ENCODE measurements at regions not wholly inside any gene's neighbourhood (a gene's known extent, or its start where the extent isn't known, plus 50 kb on each side); places are given as distances from the start of the nearest gene placed in this dataset.
"Not testable (repeated sequence)": the region's sequence is repeated elsewhere in the genome, so short reads cannot be mapped to it uniquely, and the experiment has no call there.

DNA sequence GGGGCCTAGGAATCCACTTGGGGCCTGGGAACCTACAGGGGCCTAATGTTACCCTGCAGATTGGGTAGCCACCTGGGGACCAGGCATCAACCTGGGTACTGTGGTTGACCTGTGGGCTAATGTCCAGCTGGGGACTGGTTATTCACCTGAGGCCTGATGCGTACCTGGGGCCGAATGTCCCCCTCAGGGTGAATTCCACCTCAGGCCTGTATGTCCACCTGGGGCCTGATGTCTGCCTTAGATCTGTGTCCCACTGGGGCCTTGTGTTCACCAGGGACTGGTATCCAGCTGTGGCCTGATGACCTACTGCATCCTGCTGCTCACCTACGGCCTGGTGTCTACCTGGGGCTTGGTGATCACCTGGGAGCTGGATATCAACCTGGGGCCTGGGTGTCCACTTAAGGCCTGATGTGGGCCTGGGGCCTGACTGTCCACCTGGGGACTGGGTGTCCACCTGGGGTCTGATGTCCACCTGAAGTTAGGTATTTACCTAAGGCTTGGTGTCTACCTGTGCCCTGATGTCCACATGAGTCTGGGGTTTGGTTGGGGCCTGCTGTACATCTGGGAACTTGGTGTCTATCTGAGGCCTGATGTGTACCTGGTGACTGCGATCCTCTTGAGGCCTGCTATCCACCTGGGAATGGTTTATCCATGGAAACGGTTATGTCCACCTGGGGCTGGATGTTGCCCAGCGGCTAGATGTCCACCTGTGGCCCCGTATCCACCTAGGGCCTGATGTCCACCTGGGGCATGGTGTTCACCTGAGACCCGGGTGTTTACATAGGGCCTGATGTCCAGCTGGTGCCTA, 1492.6 kb upstream of the TPTE start:
- DNase-seq (ENCODE audit: low spot score); in situ Hi-C loops (cut with MboI; ENCODE audit: low pct_unique_long_range_greater_than_20kb, low sequenced_read_pairs, unreplicated experiment): not testable (repeated sequence)

DNA sequence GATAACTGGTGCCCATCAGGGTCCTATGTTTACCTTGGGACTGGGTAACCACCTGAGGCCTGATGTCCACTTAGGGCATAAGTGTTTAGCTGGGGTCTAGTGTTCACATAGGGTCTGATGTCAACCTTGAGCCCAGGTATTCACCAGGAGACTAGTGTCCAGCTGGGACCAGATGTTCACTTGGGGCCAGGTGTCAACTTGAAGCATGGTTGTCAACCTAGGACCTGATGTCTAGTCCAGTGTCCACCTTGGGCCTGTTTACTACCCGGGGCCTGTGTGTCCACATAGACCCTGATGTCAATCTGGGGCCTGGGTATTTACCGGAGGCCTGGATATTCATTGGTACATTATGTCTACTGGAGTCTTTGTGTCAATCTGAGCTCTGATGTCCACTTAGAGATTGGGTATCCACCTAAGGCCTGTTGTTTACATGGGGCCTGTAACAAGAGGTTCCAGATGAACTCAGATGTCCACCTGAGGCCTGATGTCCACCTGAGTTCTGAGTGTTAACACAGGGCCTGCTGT, 1491.2 kb upstream of the TPTE start:
- in situ Hi-C loops (cut with MboI; ENCODE audit: low pct_unique_long_range_greater_than_20kb, low sequenced_read_pairs, unreplicated experiment), result not testable (repeated sequence)

DNA sequence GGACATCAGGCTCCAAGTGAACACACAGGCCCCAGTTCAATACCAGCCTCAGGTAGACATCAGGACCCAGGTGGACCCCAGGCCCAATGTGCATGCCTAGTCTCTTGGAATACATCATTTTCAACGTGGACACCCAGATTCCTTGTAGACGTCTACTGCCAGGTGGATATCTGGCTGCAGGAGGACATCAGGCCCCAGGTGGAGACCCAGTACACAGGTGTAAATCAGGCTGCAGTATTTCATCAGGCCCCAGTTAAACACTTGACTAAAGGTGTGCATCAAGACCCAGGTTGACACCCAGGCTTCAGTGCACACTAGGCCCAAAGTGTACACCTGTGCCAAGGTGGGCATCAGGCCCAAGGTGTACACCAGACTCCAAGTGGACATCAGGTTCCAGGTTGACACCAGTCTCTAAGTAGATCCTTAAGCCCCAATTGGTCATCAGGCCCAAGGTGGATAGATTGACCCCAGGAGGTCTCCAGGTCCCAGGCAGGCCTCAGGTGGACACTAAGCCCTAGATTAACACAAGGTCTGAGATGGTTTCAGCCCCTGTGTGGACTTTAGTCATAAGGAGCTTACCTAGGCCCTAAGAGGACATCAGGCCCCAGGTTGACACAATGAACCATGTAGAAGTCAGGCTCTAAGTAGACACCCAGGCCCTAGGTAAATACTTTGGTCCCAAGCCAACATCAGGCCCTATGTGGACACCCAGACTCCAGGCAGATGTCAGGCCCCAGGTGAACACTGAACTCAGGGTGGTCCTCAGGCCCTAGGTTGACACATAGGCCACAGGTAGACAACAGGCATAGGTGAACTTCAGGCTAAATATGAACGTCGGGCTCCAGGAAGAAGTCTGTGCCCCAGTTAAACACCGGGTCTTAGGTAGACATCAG, 1489.7 kb upstream of the TPTE start:
- in situ Hi-C loops (cut with MboI; ENCODE audit: low pct_unique_long_range_greater_than_20kb, low sequenced_read_pairs, unreplicated experiment), result not testable (repeated sequence)

More for the DNA sequence above, 1491.2 kb upstream of the TPTE start:
- DNase-seq (ENCODE audit: low spot score), result not testable (repeated sequence)

DNA sequence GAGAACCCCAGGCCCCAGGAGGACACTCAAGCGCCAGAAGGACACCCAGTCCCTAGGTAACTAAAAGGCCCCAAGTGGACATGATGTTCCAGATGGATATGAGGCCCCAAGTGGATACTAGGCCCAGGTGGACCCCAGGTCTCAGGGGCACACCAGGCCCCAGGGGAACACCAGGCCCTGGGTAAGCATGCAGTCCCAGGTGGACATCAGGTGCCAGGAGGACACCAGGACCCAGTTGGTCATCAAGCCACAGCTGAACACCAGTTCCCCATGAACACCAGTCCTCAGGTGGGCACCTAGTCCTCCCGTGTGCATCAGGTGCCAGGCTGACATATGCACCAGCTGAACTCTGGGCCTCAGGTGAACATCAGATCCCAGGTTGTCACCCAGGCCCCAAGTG, 1488.8 kb upstream of the TPTE start:
- DNase-seq (ENCODE audit: low spot score); in situ Hi-C loops (cut with MboI; ENCODE audit: low pct_unique_long_range_greater_than_20kb, low sequenced_read_pairs, unreplicated experiment): not testable (repeated sequence)

More for the DNA sequence above, 1489.7 kb upstream of the TPTE start:
- DNase-seq (ENCODE audit: low spot score), result not testable (repeated sequence)

DNA sequence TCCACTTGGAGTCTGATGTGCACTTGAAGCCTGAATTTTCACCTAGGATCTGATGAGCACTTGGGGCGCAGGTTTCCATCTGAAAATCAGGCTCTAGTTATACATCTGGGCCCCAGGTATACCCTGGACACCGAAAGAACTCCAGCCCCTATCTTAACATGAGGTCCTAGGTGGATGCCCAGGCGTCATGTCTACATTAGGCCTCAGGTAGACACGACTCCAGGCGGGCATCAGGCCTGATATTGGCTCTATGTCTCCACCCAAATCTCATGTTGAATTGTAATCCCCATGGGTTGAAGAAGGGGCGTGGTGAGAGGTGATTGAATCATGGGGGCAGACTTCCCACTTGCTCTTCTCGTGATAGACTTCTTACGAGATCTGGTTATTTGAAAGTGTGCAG, 1488.1 kb upstream of the TPTE start:
- in situ Hi-C loops (cut with MboI; ENCODE audit: low pct_unique_long_range_greater_than_20kb, low sequenced_read_pairs, unreplicated experiment); DNase-seq (ENCODE audit: low spot score): not testable (repeated sequence)

DNA sequence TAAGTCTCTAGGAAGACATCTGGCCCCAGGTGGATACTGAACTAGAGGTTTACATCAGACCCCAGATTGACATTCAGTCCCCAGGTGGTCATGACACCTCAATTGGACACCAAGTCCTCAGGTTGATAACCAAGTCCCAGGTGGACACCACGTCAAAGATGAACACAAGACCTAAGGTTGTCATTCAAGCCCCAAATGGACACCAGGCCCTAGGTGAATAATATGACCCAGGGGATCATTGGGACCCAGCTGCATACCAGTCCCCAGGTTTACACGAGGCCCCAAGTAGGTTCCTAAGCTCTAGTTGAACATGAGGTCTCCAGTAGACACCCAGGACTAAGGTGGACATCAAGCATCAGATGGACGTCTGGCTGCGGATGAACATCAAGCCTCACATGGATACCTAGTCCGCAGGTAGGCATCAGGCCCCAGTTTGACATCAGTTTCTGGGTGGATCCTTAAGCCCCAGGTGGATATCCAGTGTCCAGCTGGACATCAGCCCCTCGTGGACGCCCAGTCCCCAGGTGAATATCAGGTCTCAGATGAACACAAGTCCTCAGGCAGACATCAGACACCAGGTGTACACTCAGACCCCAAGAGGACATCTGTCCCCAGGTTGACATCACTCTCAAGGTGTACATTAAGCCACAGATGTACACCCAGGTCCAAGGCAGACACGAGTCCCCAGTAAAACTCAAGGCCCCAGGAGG, 1486.7 kb upstream of the TPTE start:
- DNase-seq (ENCODE audit: low spot score); in situ Hi-C loops (cut with MboI; ENCODE audit: low pct_unique_long_range_greater_than_20kb, low sequenced_read_pairs, unreplicated experiment): not testable (repeated sequence)

DNA sequence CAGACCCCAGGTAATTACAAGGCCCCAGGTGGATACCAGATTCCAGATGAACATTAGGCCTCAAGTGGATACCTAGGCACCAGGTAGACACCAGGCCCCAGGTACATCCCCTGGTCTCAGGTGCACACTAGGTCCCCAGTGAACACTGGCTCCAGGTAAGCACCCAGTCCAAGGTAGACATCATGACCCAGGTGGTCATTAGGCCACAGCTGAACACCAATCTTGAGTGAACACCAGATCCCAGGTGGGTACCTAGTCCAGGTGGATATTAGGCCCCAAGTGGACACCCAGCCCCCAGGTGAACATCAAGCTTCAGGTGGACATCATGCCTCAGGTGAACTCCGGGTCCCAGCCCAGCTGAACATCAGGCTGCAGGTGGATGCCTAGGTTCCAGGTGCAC, 1486.2 kb upstream of the TPTE start:
- in situ Hi-C loops (cut with MboI; ENCODE audit: low pct_unique_long_range_greater_than_20kb, low sequenced_read_pairs, unreplicated experiment); DNase-seq (ENCODE audit: low spot score): not testable (repeated sequence)

DNA sequence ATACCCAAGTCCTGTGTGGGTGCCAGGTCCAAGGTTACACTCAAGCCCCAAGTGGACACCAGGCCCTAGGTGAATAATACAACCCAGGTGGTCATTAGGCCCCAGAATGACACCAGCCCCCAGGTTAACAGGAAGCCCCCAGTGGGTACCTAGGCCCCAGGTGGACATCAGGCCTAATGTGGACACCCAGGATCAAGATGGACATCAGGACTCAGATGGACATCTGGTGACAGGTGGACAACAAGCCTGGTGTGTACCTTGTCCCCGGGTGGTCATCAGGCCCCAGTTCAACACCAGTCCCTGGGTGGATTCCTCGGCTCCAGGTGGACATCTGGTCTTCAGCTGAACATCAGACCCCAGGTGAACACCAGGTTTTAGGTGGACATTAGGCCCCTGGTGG, 1485.4 kb upstream of the TPTE start:
- in situ Hi-C loops (cut with MboI; ENCODE audit: low pct_unique_long_range_greater_than_20kb, low sequenced_read_pairs, unreplicated experiment); DNase-seq (ENCODE audit: low spot score): not testable (repeated sequence)

DNA sequence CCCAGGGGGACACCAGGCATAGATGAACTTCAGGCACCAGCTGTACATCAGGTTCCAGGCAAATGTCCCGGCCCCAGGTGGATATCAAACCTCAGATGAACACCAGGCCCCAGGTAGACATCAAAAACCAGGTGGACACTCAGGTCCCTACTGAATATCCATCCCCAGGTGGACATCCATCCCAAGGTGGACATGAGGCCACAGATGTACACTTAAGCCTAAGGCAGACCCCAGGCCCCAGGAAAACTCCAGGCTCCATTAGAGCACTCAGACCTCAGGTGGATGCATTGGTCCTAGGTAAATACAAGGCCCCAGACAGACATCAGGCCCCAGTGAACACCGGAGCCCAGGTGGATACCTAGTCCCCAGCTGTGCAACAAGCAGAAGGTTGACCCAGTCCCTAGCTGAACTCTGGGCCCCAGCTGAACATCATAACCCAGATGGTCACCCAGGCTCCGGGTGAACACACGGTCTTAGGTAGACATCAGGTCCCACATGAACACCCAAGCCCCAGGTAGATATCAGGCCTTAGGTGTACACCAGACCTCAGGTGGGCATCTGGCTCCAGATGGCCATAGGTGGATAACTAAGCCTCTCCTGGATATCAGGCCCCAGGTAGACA, 1484.3 kb upstream of the TPTE start:
- in situ Hi-C loops (cut with MboI; ENCODE audit: low pct_unique_long_range_greater_than_20kb, low sequenced_read_pairs, unreplicated experiment), result not testable (repeated sequence)

DNA sequence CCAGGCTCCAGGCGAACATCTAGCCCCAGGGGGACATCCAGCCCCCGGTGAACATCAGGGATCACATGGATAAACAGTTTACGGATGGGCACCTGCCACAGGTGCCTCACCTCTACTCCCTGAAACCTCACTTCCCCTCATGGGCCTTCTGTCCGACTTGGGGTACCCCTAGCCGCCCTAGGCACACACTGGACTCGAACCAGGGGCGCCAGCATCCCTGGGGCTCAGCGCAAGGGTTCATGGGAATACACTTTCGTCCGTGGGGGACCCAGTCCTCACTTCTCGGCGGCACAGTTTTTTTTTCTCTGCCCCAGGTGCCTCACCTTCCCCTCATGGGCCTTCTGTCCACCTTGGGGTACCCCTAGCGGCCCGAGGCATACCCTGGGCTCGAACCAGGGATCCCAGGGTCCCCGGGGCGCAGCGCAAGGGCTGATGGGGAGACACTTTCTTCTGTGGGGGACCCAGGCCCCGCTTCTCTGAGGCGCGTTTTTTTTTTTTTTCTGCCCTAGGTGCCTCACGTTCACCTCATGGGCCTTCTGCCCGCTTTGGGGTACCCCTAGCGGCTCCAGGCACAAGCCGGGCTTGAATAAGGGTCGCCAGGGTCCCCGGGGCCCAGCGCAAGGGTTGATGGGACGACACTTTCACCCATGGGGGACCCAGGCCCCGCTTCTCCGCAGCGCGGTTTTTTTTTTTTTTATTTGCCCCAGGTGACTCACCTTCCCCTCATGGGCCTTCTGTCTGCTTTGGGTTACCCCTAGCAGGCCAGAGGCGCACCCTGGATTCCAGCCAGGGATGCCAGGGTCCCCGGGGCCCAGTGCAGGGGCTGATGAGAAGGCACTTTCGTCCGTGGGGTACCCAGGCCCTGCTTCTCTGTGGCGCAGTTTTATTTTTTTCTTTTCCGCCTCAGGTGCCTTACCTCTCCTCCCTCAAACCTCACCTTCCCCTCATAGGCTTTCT, 1483.5 kb upstream of the TPTE start:
- DNase-seq (ENCODE audit: low spot score); in situ Hi-C loops (cut with MboI; ENCODE audit: low pct_unique_long_range_greater_than_20kb, low sequenced_read_pairs, unreplicated experiment): not testable (repeated sequence)

More for the DNA sequence above, 1484.3 kb upstream of the TPTE start:
- DNase-seq (ENCODE audit: low spot score), result not testable (repeated sequence)

DNA sequence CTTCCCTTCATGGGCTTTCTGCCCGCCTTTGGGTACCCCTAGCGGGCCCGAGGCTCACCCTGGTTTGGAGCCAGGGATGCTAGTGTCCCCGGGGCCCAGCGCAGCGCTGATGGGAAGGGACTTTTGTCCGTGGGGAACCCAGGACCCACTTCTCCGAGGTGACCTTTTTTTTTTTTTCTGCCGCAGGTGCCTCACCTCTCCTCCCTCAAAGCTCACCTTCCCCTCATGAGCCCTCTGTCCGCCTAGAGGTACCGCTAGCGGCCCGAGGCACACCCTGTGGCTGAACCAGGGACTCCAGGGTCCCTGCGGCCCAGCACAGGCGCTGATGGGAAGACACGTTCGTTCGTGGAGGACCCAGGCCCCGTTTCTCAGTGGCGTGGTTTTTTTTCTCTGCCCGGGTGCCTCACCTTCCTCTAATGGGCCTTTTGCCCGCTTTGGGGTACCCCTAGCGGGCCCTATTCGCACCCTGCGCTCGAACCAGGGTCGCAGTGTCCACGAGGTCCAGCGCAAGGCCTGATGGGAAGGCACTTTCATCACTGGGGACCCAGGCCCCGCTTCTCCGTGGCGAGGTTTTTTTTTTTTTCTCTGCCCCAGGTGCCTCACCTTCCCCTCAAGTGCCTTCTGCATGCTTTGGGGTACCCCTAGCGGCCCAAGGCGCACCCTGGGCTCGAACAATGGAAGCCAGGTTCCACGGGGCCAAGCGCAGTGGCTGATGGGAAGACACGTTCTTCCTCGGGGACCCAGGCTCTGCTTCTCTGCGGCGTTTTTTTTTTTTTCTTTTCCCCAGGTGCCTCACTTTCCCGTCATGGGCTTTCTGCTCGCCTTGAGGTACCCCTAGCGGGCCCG, 1481.6 kb upstream of the TPTE start:
- in situ Hi-C loops (cut with MboI; ENCODE audit: low pct_unique_long_range_greater_than_20kb, low sequenced_read_pairs, unreplicated experiment); DNase-seq (ENCODE audit: low spot score): not testable (repeated sequence)

DNA sequence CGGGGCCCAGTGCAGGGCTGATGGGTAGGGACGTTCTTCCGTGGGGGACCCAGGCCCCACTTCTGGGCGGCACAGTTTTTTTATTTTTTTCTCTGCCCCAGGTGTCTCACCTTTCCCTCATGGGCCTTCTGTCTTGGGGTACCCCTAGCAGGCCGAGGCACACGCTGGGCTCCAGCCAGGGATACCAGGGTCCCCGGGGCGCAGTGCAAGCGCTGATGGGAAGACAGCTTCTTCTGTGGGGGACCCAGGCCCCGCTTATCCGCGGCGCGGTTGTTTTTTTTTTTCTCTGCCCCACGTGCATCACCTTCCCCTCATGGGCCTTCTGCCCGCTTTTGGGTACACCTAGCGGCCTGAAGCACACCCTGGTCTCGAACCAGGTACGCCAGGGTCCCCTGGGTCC, 1481.0 kb upstream of the TPTE start:
- in situ Hi-C loops (cut with MboI; ENCODE audit: low pct_unique_long_range_greater_than_20kb, low sequenced_read_pairs, unreplicated experiment); DNase-seq (ENCODE audit: low spot score): not testable (repeated sequence)

DNA sequence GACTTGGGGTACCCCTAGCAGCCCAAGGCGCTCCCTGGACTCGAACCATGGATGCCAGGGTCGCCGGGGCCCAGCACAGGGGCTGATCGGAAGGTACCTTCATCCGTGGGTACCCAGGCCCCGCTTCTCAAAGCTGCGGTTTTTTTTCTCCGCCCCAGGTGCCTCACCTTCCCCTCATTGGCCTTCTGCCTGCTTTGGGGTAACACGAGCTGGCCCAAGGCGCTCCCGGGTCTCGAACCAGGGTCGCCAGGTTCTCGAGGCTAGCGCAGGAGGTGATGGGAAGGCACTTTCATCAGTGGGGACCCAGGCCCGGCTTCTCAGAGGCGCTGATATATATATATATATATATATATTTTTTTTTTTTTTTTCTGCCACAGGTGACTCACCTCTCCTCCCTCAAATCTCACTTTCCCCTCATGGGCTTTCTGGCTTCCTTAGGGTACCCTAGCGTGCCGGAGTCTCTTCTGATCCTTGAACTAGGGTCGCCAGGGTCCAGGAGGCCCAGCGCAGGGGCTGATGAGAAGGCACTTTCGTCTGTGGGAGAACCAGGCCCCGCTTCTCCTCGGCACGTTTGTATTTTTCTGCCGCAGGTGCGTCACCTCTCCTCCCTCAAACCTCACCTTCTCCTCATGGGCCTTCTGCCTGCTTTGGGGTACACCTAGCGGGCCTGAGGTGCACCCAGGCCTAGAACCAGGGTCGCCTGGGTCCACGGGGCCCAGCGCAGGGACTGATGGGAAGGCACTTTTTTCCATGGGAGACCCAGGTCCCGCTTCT, 1480.0 kb upstream of the TPTE start:
- DNase-seq (ENCODE audit: low spot score); in situ Hi-C loops (cut with MboI; ENCODE audit: low pct_unique_long_range_greater_than_20kb, low sequenced_read_pairs, unreplicated experiment): not testable (repeated sequence)

DNA sequence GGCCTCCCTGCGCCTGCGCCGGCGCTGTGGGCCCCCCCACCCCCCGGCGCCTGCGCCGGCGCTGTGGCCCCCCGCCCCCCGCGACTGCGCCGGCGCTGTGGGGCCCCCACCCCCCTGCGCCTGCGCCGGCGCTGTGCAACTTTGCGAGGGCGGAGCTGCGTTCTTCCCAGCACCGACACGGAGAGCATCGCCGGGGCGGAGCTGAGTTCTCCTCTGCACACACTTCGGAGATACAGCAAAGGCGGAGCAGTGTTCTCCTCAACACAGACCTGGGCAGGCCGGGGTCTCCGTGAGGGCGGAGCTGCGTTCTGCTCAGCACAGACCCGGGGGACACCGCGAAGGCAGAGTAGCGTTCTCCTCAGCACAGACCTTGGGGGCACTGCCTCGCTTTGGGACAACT, 1478.3 kb upstream of the TPTE start:
- DNase-seq (ENCODE audit: low spot score); in situ Hi-C loops (cut with MboI; ENCODE audit: low pct_unique_long_range_greater_than_20kb, low sequenced_read_pairs, unreplicated experiment): not testable (repeated sequence)

DNA sequence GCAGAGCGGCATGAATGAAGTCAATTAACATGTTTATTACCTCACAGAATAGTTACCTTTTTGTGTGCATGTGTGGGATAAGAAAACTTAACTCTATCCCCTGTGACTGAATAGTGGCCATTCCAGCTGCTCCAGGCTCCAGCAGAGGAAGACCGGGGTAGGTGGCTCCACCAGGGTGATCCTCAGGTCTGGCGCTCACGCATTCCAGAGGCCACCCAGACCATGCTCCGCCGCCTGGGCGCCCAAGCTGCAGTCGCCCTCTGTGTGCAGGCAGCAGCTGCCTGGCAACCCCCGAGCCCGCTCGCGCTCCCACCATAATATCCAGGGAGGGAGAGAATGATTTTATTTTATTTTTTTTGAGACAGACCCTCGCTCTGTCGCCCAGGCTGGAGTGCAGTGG, 1474.5 kb upstream of the TPTE start:
- DNase-seq (ENCODE audit: low spot score); in situ Hi-C loops (cut with MboI; ENCODE audit: low pct_unique_long_range_greater_than_20kb, low sequenced_read_pairs, unreplicated experiment): not testable (repeated sequence)

All from GM13977 (cell line).